ENCODE measurements at regions not wholly inside any gene's neighbourhood (a gene's known extent, or its start where the extent isn't known, plus 50 kb on each side); places are given as distances from the start of the nearest gene placed in this dataset.
"Not testable (repeated sequence)": the region's sequence is repeated elsewhere in the genome, so short reads cannot be mapped to it uniquely, and the experiment has no call there.

- no peak for DNase-seq (ENCODE audit: extremely low read depth in 1 of 11, low read depth in 9 of 11, low spot score in 4 of 11)
Measured at GRCh38 chr20:43404878-43405277, 52.8 kb upstream of the SRSF6 start.

GRCh38 chr20:43400882-43401281, 56.8 kb upstream of the SRSF6 start:
- not testable (repeated sequence) for DNase-seq (ENCODE audit: extremely low read depth in 1 of 11, low read depth in 9 of 11, low spot score in 4 of 11)

DNA sequence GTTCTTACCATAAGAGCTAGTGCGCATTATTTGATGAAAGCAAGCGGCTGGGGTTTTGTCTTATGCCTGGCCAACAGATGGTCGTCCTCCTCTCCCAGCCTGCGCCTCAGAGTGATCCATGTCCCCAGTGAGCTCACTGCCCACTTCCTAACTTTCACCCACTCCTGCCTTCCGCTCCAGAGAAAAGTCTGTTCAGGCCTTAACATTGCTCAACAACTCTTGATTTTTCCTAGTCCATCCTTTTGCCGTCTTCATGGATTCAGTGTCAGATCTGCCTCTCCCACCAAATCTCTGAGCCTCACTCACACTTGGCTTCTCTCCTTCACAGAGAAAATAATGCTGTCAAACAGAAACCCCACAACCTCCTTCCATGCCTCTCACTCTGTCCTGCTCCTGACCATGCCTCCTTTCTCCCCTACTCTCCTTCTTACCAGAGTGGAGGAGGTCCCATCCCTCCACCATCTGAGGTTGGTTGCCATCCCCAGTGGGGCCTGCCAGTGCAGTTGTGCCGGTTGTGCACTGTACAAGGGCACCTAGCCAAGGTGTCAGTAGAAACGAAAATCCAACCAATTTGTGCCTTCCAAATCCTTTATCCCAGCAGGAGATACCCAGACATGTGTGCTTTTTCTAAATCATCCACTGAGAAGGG, 58.9 kb upstream of the SRSF6 start:
- DNase-seq (ENCODE audit: extremely low read depth in 1 of 11, low read depth in 9 of 11, low spot score in 4 of 11): no peak

GRCh38 chr20:43397147-43397546, 60.5 kb upstream of the SRSF6 start:
- no peak for DNase-seq (ENCODE audit: extremely low read depth in 1 of 11, low read depth in 9 of 11, low spot score in 4 of 11)

GRCh38 chr20:43393052-43393451, 64.6 kb upstream of the SRSF6 start:
- DNase-seq (ENCODE audit: extremely low read depth in 1 of 11, low read depth in 9 of 11, low spot score in 4 of 11): no peak

DNA sequence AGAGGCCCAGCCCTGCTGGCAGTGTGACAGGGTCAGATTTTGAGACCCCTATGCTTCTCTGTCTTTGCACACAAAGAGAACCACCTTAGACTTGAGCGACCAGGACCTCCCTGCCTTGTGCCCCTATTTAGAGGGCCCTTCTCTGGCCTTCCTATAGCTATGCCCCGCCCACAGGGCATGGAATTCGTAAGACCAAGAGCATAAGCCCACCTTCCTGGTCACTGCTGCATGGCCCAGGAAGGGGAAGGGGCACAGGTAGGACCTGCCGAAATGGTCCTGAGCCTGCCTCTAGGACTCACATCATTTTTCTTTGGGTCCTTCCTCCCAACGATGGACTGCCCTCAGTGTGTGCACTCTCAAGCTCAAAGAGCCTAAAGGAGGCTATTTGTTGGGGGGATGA, 65.1 kb upstream of the SRSF6 start:
- DNase-seq (ENCODE audit: extremely low read depth in 1 of 11, low read depth in 9 of 11, low spot score in 4 of 11): no peak

- no peak for DNase-seq (ENCODE audit: extremely low read depth in 1 of 11, low read depth in 9 of 11, low spot score in 4 of 11)
Measured at GRCh38 chr20:43389839-43390626, 67.7 kb upstream of the SRSF6 start.

GRCh38 chr20:43389211-43389610, 68.5 kb upstream of the SRSF6 start:
- no peak for DNase-seq (ENCODE audit: extremely low read depth in 1 of 11, low read depth in 9 of 11, low spot score in 4 of 11)

DNA sequence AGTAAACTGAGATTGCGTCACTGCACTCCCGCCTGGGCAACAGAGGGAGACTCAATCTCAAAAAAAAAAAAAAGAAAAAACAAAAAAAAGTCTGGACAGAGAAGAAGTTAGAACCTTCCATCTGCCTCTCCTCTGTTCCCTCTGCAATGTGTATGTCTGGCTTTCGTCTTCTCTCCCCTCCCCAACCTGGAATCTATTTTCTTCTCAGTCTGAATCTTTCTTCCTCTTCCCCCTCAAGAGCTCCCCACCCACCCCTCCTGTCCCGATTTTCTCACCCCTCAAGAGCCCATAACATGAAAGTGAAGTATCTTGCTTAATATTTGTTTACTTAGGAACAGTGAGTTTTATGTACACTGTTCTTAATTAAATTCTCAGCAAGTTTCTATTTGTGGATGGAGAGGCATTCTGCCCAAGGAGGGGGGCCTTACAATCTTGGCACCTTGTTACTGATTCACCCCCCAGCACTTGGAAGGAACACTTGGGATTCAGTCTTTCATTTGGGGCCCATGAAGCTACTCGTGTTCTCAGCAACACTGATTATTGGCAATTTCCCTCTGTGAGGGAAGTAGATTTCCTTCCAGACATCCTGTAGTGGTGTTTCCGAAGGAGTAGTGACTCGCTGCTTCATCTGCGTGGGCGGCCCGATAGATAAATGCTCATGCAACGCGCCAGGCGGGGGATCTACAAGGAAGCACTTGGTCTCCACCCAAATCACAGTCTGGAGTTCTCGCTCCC, 69.3 kb upstream of the SRSF6 start:
- DNase-seq (ENCODE audit: extremely low read depth in 1 of 11, low read depth in 9 of 11, low spot score in 4 of 11): no peak

GRCh38 chr20:43387737-43388136, 70.0 kb upstream of the SRSF6 start:
- DNase-seq (ENCODE audit: extremely low read depth in 1 of 11, low read depth in 9 of 11, low spot score in 4 of 11): no peak

DNA sequence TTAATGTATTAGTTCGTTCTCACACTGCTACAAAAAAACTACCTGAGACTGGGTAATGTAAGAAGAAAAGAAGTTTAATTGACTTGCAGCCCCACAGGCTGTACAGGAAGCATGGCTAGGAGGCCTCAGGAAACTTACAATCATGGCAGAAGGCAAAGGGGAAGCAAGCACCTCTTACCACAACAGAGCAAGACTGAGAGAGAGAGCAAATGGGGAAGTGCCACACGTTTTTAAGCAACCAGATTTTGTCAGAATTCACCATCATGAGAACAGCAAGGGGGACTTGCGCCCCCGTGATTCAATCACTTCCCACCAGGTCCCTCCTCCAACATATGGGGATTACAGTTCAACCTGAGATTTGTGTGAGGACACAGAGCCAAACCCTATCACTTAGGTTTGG, 70.8 kb upstream of the SRSF6 start:
- DNase-seq (ENCODE audit: extremely low read depth in 1 of 11, low read depth in 9 of 11, low spot score in 4 of 11): no peak

GRCh38 chr20:43385914-43386313, 71.8 kb upstream of the SRSF6 start:
- no peak for DNase-seq (ENCODE audit: extremely low read depth in 1 of 11, low read depth in 9 of 11, low spot score in 4 of 11)

DNA sequence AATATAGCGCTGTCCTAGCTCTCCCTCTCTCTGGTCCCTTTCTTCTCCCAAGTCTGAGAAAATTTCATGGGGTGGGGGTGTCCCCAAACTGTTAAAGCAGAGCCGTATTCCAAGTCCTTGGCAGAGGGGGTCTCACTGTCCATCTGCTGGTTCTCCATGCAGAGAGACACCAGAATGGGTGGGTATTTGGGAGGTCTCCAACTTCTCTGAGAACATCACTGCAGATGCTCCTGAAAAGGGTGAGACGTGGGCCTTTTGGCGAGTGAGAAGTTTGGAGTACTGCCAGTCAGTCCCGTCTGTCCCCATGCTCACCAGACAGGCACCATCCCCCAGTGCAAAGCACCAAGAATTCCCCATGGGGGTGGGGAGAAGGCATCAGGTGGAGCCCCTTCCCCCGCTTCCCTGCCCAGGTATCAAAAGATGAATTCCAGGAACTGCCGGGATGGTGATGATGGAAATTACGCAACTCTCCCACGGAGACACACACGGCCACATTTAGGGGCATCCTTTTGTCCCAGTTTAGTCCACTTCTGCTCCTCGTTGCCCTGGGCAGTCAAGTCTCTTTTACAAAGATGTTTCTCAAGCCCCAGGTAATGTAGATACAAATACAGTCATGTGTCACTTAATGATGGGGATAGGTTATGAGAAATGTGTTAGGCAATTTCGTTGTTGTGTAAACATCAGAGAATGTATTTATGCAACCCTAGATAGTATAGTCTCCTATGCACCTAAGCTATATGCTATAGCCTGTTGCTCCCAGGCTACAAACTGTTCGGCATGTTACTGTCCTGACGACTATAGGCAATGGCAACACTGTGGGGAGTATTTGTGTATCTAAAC, 73.4 kb upstream of the SRSF6 start:
- no peak for DNase-seq (ENCODE audit: extremely low read depth in 1 of 11, low read depth in 9 of 11, low spot score in 4 of 11)

- no peak for DNase-seq (ENCODE audit: extremely low read depth in 1 of 11, low read depth in 9 of 11, low spot score in 4 of 11)
Measured at GRCh38 chr20:43383026-43383795, 74.5 kb upstream of the SRSF6 start.

DNA sequence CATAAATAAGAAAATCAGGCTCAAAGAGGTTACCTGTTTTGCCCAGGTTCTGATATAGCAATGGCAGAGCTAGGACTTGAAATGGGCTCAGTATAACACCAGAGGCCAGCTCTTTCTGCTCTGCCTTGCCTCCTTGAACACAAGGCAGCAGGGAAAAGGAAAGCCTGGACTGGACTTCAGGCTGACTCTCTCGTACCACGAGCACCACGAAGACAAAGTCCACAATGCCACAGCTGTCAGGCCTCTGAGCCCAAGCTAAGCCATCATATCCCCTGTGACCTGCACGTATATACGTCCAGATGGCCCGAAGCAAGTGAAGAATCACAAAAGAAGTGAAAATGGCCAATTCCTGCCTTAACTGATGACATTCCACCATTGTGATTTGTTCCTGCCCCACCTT, 75.6 kb upstream of the SRSF6 start:
- not testable (repeated sequence) for DNase-seq (ENCODE audit: extremely low read depth in 1 of 11, low read depth in 9 of 11, low spot score in 4 of 11)

- not testable (repeated sequence) for DNase-seq (ENCODE audit: extremely low read depth in 1 of 11, low read depth in 9 of 11, low spot score in 4 of 11)
Measured at GRCh38 chr20:43381533-43381932, 76.2 kb upstream of the SRSF6 start.

DNA sequence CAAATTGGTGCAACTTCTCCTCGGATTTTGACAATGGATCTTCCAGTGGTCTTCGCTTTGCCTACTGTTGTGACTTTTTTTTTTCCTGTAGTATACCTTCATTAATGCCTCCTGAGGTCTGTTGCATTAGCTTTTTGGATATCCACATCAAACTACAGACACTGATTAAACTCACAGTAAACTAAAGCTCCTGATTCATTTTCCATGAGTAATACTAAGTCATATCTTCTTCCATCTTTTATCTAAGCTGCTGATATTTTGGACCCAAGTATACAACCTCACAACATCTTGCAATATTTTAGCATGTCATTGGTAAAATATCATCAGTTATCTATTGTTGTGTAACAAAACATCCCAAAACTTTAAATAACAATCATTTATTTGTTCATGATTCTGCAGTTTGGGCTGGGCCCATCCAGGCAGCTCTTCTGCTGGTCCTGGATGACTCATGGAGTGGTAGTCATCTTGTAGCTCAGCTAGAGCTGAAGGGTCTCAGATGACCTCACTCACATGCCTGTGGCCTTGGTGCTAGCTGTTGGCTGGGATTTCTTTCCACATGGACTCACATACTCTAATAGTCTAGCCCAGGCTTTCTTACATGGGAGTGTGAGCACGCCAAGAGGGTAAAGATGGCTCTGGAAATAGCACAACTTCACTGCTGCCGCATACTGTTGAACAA, 78.3 kb upstream of the SRSF6 start:
- DNase-seq (ENCODE audit: extremely low read depth in 1 of 11, low read depth in 9 of 11, low spot score in 4 of 11): no peak

- DNase-seq (ENCODE audit: extremely low read depth in 1 of 11, low read depth in 9 of 11, low spot score in 4 of 11): no peak
Measured at GRCh38 chr20:43376831-43377230, 80.9 kb upstream of the SRSF6 start.
